Psoas muscle (tissue), 7 donors: ENCODE measurements at regions not wholly inside any gene's neighbourhood (a gene's known extent, or its start where the extent isn't known, plus 50 kb on each side); places are given as distances from the start of the nearest gene placed in this dataset.

Source experiments
- ATAC-seq, 4 donors: fragments of 200-7000 bp; cut with Tn5 transposase; one replicate each; pipeline ENCODE4 v1.9.1; 2020; ENCODE audit warnings: moderate library complexity in 3 of 4, mild to moderate bottlenecking in 2 of 4
- DNase-seq, 2 donors: peaks; one replicate each; pipeline ENCODE4 v3.0.0-alpha.2; 2020
- H3K27ac ChIP-seq: fragments of 200-600 bp; one replicate; pipeline ENCODE4 v1.8.0; 2022
- H3K27me3 ChIP-seq, 3 donors: fragments of 200-600 bp in 1 of 3; one replicate each; pipeline versions ENCODE4 v1.6.1 to v1.8.0; 2013 to 2022; ENCODE audit warnings: low read length in 2 of 3, mild to moderate bottlenecking in 2 of 3, moderate library complexity in 1 of 3; ENCODE audit not compliant: insufficient read depth in 3 of 3
- H3K36me3 ChIP-seq, 2 donors: fragments of 200-600 bp in 1 of 2; one replicate each; pipeline versions ENCODE4 v1.6.1 to v1.8.0; 2013 to 2022; ENCODE audit warnings: low read depth in 1 of 2, mild to moderate bottlenecking in 1 of 2, moderate library complexity in 1 of 2; ENCODE audit not compliant: insufficient read depth in 1 of 2
- H3K4me1 ChIP-seq: fragments of 200-600 bp; one replicate; pipeline ENCODE4 v1.8.0; 2022
- H3K4me3 ChIP-seq: fragments of 200-600 bp; one replicate; pipeline ENCODE4 v1.8.0; 2022; ENCODE audit warnings: mild to moderate bottlenecking
- H3K9me3 ChIP-seq: fragments of 200-600 bp; one replicate; pipeline ENCODE4 v1.8.0; 2022
- WGBS, 3 donors: extraction: QIAGEN DNeasy Blood & Tissue Kit; methylation state at CpG; one replicate each; pipeline versions ENCODE4 v1.1.6 to v1.1.7; 2013; 5-methylcytosine and 5-hydroxymethylcytosine counted together
- intact Hi-C, 2 donors: fragments of 100-400 bp; cut with DNase I; formaldehyde crosslinking; loops; one replicate each; pipeline versions ENCODE4 v1.11.0 to v1.14.2; 2022
- TF ChIP-seq, protein P1 (sequence below): fragments of 200-600 bp; IDR thresholded peaks from one replicate; pipeline ENCODE4 v1.8.0; 2022; ENCODE audit warnings: antibody characterized with exemption
- donor health status: healthy with polysubstance abuse.
- donor health status: DM: no; HTN: no; CAD: no; lungs with moderate emphysema.
- donor health status: Bipolar disorder and iron deficiency.
- donor health status: healthy.
- donor health status: DM: yes; HTN: yes; CAD: no.
- donor health status: DM: no; HTN: no; CAD: no.
- donor health status: DM: yes; HTN: yes; CAD: no.

DNA sequence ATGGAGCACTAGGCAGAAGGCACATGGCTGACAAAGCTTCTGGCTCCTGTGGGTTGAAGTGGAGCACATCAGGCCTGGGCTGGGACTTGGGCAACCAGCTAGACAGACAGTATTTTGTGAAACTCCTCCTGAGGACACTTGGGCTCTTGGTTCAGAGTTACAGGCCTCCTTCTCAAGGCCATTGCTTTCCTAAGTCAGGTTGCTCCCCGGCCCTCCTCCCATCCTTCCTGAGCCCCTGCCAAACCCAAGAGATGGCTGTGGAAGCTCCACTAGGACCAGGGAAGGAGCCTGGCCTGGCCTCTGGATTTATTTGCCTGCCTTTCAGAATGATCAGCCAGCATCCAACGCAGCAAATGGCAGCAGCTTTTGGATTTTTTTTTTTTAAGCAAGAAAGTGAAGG lies 56.3 kb downstream of the MAGEF1 start:
- H3K4me3 ChIP-seq: no peak overlapping the region
- TF ChIP-seq, protein P1, sequence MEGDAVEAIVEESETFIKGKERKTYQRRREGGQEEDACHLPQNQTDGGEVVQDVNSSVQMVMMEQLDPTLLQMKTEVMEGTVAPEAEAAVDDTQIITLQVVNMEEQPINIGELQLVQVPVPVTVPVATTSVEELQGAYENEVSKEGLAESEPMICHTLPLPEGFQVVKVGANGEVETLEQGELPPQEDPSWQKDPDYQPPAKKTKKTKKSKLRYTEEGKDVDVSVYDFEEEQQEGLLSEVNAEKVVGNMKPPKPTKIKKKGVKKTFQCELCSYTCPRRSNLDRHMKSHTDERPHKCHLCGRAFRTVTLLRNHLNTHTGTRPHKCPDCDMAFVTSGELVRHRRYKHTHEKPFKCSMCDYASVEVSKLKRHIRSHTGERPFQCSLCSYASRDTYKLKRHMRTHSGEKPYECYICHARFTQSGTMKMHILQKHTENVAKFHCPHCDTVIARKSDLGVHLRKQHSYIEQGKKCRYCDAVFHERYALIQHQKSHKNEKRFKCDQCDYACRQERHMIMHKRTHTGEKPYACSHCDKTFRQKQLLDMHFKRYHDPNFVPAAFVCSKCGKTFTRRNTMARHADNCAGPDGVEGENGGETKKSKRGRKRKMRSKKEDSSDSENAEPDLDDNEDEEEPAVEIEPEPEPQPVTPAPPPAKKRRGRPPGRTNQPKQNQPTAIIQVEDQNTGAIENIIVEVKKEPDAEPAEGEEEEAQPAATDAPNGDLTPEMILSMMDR: no peak
- H3K27ac ChIP-seq: no peak overlapping the region
- no peak for DNase-seq
- intact Hi-C loops: loop anchor here in 1 of 2 donors (5.0 kb wide), 1 partner anchor 88 kb away; no protein-coding TSS in a partner anchor
- no peaks in the 10 kb centered on the region for H3K36me3 ChIP-seq
- H3K4me1 ChIP-seq: no peaks in the 10 kb centered on the region
- H3K9me3 ChIP-seq: no peaks in the 10 kb centered on the region
- H3K27me3 ChIP-seq: no peaks in the 10 kb centered on the region
- ATAC-seq: no peak
- 59 to 65% (median 61%) methylated on average over 2 of the region's 2 CpGs for WGBS, 3 donors

DNA sequence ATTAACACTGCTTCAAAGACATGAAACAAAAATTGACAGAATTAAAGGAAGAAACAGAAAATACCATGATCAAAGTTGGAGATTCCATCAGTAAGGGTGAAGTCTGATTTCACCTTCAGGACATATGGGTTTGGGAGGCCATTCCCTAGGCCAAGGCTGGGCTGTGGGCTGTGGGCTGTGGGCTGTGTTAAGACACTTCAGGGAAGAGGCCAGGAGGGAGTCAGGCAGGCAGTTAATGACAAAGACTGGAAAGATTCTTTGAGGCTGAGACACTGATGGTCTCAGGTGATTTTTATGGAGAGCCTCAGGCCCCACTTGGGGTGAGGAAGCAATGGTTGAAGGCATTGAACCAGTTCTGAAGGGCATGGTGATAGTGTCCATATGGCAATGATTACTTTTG lies 57.5 kb downstream of the MAGEF1 start:
- H3K27ac ChIP-seq: no peak overlapping the region
- no peaks in the 10 kb centered on the region for H3K9me3 ChIP-seq
- intact Hi-C loops: no loop called here
- H3K4me1 ChIP-seq: no peaks in the 10 kb centered on the region
- H3K36me3 ChIP-seq: no peaks in the 10 kb centered on the region
- H3K27me3 ChIP-seq: no peaks in the 10 kb centered on the region
- DNase-seq (no peak), ATAC-seq (no peak)
- TF ChIP-seq, protein P1: no peak
- H3K4me3 ChIP-seq: no peak overlapping the region

DNA sequence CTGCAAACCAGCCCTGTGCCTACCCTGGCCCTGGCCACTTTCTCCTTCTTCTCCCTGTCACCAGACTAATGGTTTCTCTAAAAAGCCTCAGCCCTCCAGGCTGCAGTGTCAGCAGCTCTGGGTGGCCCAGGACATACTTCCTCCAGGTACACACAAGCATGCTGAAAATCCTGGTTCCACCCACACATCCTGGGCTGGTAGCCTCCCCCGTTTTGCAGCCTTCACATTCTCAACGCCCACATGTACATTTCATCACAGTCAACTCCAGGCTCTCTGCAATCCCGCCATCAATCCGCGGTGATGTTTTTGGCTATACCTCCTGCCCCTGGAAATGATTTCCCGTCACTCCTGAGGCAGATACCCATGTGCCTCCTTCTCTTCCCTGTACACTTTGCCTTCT lies 59.4 kb downstream of the MAGEF1 start:
- WGBS, 3 donors: 76 to 92% (median 89%) methylated on average over 6 of the region's 6 CpGs
- no peaks in the 10 kb centered on the region for H3K4me1 ChIP-seq
- no peaks in the 10 kb centered on the region for H3K27me3 ChIP-seq
- ATAC-seq (no peak), DNase-seq (no peak)
- no peak overlapping the region for H3K27ac ChIP-seq
- no peaks in the 10 kb centered on the region for H3K9me3 ChIP-seq
- no peaks in the 10 kb centered on the region for H3K36me3 ChIP-seq
- TF ChIP-seq, protein P1: no peak
- H3K4me3 ChIP-seq: no peak overlapping the region
- intact Hi-C loops: no loop called here

DNA sequence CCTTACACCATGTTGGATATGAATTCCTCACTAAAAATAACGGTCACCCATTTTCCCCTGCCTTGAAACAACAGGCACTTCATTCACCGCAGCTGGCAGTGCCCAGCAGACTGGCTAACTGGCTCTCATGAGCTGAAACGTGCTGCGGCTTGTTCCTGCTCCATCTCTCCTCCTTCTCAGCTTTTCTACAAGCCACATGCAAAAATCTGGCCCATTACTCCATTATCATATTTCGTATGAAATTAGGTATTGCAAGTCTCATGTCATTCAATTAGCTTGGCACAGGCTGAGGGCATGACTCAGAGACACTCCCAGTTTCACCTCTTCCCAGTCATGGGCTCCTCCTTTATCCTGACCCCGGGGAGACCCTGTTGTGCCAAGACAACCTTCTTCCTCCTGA lies 60.0 kb downstream of the MAGEF1 start:
- Histone ChIP-seq H3K27ac (no peak overlapping the region), H3K36me3 (no peaks in the 10 kb centered on the region), H3K4me1 (no peaks in the 10 kb centered on the region), H3K4me3 (no peak overlapping the region), H3K9me3 (no peaks in the 10 kb centered on the region), H3K27me3 (no peaks in the 10 kb centered on the region)
- TF ChIP-seq, protein P1: no peak
- ATAC-seq: no peak
- no peak for DNase-seq
- intact Hi-C loops: no loop called here
- WGBS, 3 donors: 47 to 67% (median 50%) methylated on average over 6 of the region's 6 CpGs

DNA sequence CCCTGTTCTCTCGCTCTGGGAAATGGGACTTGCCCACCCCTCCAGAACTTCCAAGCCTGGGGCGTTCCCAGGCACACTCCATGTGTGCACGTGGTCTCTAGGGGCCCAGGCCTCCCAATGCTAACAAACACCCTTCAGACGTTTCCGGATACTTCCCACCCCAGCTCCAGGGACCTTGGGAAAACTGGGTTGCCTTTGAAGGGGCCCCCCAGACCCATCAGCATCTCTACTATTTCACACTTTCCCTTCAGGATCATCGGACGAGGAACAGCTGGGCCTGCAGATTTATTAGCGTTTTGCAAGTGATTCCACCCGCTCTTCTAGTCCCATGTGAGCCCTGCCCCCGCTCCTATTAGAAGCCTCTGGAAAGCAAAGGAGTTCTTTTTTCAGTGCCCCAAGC lies 63.2 kb downstream of the MAGEF1 start:
- DNase-seq (no peak), ATAC-seq (no peak)
- no peak overlapping the region for H3K27ac ChIP-seq
- intact Hi-C loops: no loop called here
- H3K27me3 ChIP-seq: no peaks in the 10 kb centered on the region
- H3K4me1 ChIP-seq: no peaks in the 10 kb centered on the region
- TF ChIP-seq, protein P1: no peak
- H3K36me3 ChIP-seq: no peaks in the 10 kb centered on the region
- H3K4me3 ChIP-seq: no peak overlapping the region
- 63 to 69% (median 65%) methylated on average over 10 of the region's 10 CpGs for WGBS, 3 donors
- H3K9me3 ChIP-seq: no peaks in the 10 kb centered on the region
